ENCODE measurements at regions not wholly inside any gene's neighbourhood (a gene's known extent, or its start where the extent isn't known, plus 50 kb on each side); places are given as distances from the start of the nearest gene placed in this dataset.

GRCh38 chr6:85923013-85923430 is 280.3 kb upstream of the SYNCRIP start:
- no peaks in the 10 kb centered on the region for H3K27me3 ChIP-seq (ENCODE audit: insufficient read depth, low read depth)
- H3K79me2 ChIP-seq (ENCODE audit: insufficient read depth, low read depth), result no peaks in the 10 kb centered on the region
- H3K4me1 ChIP-seq (ENCODE audit: low read depth, poor library complexity, severe bottlenecking), result no peaks in the 10 kb centered on the region
- no peak overlapping the region for H3K4me3 ChIP-seq (IDR thresholded peaks at IDR 0.05; ENCODE audit: insufficient read depth, low read depth, low read length)
- no peaks in the 10 kb centered on the region for H4K20me1 ChIP-seq (ENCODE audit: insufficient read depth)
- peak; percentile 72 for TF ChIP-seq CTCF (conservative IDR thresholded peaks at IDR 0.05; ENCODE audit: low read depth, low read length)
- H3K27ac ChIP-seq, result no peak overlapping the region
- no peak overlapping the region for H3K9ac ChIP-seq
- H3K36me3 ChIP-seq (ENCODE audit: insufficient read depth), result no peaks in the 10 kb centered on the region
- no peak overlapping the region for H2AFZ ChIP-seq (ENCODE audit: low read depth)
- H3K4me2 ChIP-seq, result no peak overlapping the region

GRCh38 chr6:85920782-85921181 is 278.1 kb upstream of the SYNCRIP start:
- Histone ChIP-seq H3K9ac (no peak overlapping the region), H3K36me3 (ENCODE audit: insufficient read depth) (no peaks in the 10 kb centered on the region), H2AFZ (ENCODE audit: low read depth) (no peak overlapping the region), H3K4me3 (IDR thresholded peaks at IDR 0.05; ENCODE audit: insufficient read depth, low read depth, low read length) (no peak overlapping the region), H3K27me3 (ENCODE audit: insufficient read depth, low read depth) (no peaks in the 10 kb centered on the region), H3K79me2 (ENCODE audit: insufficient read depth, low read depth) (no peaks in the 10 kb centered on the region), H4K20me1 (ENCODE audit: insufficient read depth) (no peaks in the 10 kb centered on the region), H3K27ac (no peak overlapping the region), H3K4me1 (ENCODE audit: low read depth, poor library complexity, severe bottlenecking) (no peaks in the 10 kb centered on the region), H3K4me2 (no peak overlapping the region)
- no peak for TF ChIP-seq CTCF (conservative IDR thresholded peaks at IDR 0.05; ENCODE audit: low read depth, low read length)

GRCh38 chr6:85917522-85917921 is 274.8 kb upstream of the SYNCRIP start:
- Histone ChIP-seq H3K27ac (no peak overlapping the region), H3K36me3 (ENCODE audit: insufficient read depth) (no peaks in the 10 kb centered on the region), H2AFZ (ENCODE audit: low read depth) (no peak overlapping the region), H3K79me2 (ENCODE audit: insufficient read depth, low read depth) (no peaks in the 10 kb centered on the region), H3K27me3 (ENCODE audit: insufficient read depth, low read depth) (no peaks in the 10 kb centered on the region), H3K4me2 (no peak overlapping the region), H3K9ac (no peak overlapping the region), H4K20me1 (ENCODE audit: insufficient read depth) (no peaks in the 10 kb centered on the region), H3K4me1 (ENCODE audit: low read depth, poor library complexity, severe bottlenecking) (no peaks in the 10 kb centered on the region), H3K4me3 (IDR thresholded peaks at IDR 0.05; ENCODE audit: insufficient read depth, low read depth, low read length) (no peak overlapping the region)
- no peak for TF ChIP-seq CTCF (conservative IDR thresholded peaks at IDR 0.05; ENCODE audit: low read depth, low read length)

- Histone ChIP-seq H3K4me3 (IDR thresholded peaks at IDR 0.05; ENCODE audit: insufficient read depth, low read depth, low read length) (no peak overlapping the region), H3K36me3 (ENCODE audit: insufficient read depth) (no peaks in the 10 kb centered on the region)
These were observed 270.3 kb upstream of the SYNCRIP start for GRCh38 chr6:85913001-85913400.

More at GRCh38 chr6:85913001-85913400, 270.3 kb upstream of the SYNCRIP start:
- no peak overlapping the region for H2AFZ ChIP-seq (ENCODE audit: low read depth)
- no peaks in the 10 kb centered on the region for H3K4me1 ChIP-seq (ENCODE audit: low read depth, poor library complexity, severe bottlenecking)
- H3K27me3 ChIP-seq (ENCODE audit: insufficient read depth, low read depth), result no peaks in the 10 kb centered on the region
- no peak overlapping the region for H3K4me2 ChIP-seq
- H4K20me1 ChIP-seq (ENCODE audit: insufficient read depth), result no peaks in the 10 kb centered on the region
- H3K9ac ChIP-seq, result no peak overlapping the region
- no peaks in the 10 kb centered on the region for H3K79me2 ChIP-seq (ENCODE audit: insufficient read depth, low read depth)
- no peak overlapping the region for H3K27ac ChIP-seq
- no peak for TF ChIP-seq CTCF (conservative IDR thresholded peaks at IDR 0.05; ENCODE audit: low read depth, low read length)

All from KMS-11 (cell line).